Loucy (cell line): ENCODE measurements at regions not wholly inside any gene's neighbourhood (a gene's known extent, or its start where the extent isn't known, plus 50 kb on each side); places are given as distances from the start of the nearest gene placed in this dataset.

Source experiments
- H2AFZ ChIP-seq: fragments of 200-600 bp; sonication (generic); 2 replicates; pipeline ENCODE4 v1.6.0; 2016; ENCODE audit warnings: antibody characterized with exemption, mild to moderate bottlenecking, low read length, moderate library complexity
- H3F3A ChIP-seq: fragments of 200-600 bp; 2 replicates; pipeline ENCODE4 v1.6.0; 2016; ENCODE audit warnings: antibody characterized with exemption, low read depth, mild to moderate bottlenecking
- H3K27me3 ChIP-seq: fragments of 200-600 bp; sonication (generic); 2 replicates; pipeline ENCODE4 v1.6.1; 2014; ENCODE audit warnings: low read length, mild to moderate bottlenecking; ENCODE audit not compliant: insufficient read depth, poor library complexity, severe bottlenecking
- H3K36me3 ChIP-seq: fragments of 200-600 bp; sonication (generic); 2 replicates; pipeline ENCODE4 v1.6.1; 2016; ENCODE audit warnings: low read length; ENCODE audit not compliant: insufficient read depth
- H3K4me1 ChIP-seq: fragments of 200-600 bp; sonication (generic); 2 replicates; pipeline ENCODE4 v1.5.1; 2014; ENCODE audit warnings: low read length, mild to moderate bottlenecking; ENCODE audit not compliant: insufficient read depth, poor library complexity, severe bottlenecking
- H3K4me2 ChIP-seq: fragments of 200-600 bp; sonication (generic); 2 replicates; pipeline ENCODE4 v1.6.0; 2014; ENCODE audit warnings: antibody characterized with exemption, low read length, low read depth, mild to moderate bottlenecking; ENCODE audit not compliant: poor library complexity, severe bottlenecking
- H3K4me3 ChIP-seq: fragments of 200-600 bp; sonication (generic); 2 replicates; pipeline ENCODE4 v1.5.1; 2014; ENCODE audit warnings: low read length, mild to moderate bottlenecking, mixed read lengths; ENCODE audit not compliant: poor library complexity, severe bottlenecking
- H3K79me2 ChIP-seq: fragments of 200-600 bp; sonication (generic); 2 replicates; pipeline ENCODE4 v1.6.1; 2014; ENCODE audit warnings: low read length; ENCODE audit not compliant: insufficient read depth
- H3K9ac ChIP-seq: fragments of 200-600 bp; sonication (generic); 2 replicates; pipeline ENCODE4 v1.6.0; 2014; ENCODE audit warnings: mild to moderate bottlenecking, low read depth, low read length, moderate library complexity; ENCODE audit not compliant: poor library complexity, severe bottlenecking
- H3K9me2 ChIP-seq: fragments of 200-600 bp; sonication (generic); replicated peaks from 2 replicates; pipeline ENCODE4 v1.6.1; 2016; ENCODE audit warnings: low read depth, low read length, mixed read lengths
- H3K9me3 ChIP-seq: fragments of 200-600 bp; sonication (generic); 2 replicates; pipeline ENCODE4 v1.6.1; 2014; ENCODE audit warnings: mild to moderate bottlenecking, antibody characterized with exemption, low read length, low read depth; ENCODE audit not compliant: insufficient read depth
- H4K20me1 ChIP-seq: fragments of 200-600 bp; sonication (generic); 2 replicates; pipeline ENCODE4 v1.6.0; 2014; ENCODE audit warnings: antibody characterized with exemption, low read length, mild to moderate bottlenecking; ENCODE audit not compliant: insufficient read depth, poor library complexity, severe bottlenecking
- EZH2phosphoT487 ChIP-seq: fragments of 200-600 bp; IDR thresholded peaks from 2 replicates; pipeline ENCODE4 v1.6.1; 2018; ENCODE audit warnings: antibody characterized with exemption, mild to moderate bottlenecking, moderate library complexity, borderline replicate concordance
- TF ChIP-seq, protein P1 (sequence below): fragments of 200-600 bp; sonication (generic); conservative IDR thresholded peaks from 2 replicates; pipeline ENCODE4 v1.5.1; 2014; ENCODE audit warnings: mild to moderate bottlenecking, antibody characterized with exemption, low read length

DNA sequence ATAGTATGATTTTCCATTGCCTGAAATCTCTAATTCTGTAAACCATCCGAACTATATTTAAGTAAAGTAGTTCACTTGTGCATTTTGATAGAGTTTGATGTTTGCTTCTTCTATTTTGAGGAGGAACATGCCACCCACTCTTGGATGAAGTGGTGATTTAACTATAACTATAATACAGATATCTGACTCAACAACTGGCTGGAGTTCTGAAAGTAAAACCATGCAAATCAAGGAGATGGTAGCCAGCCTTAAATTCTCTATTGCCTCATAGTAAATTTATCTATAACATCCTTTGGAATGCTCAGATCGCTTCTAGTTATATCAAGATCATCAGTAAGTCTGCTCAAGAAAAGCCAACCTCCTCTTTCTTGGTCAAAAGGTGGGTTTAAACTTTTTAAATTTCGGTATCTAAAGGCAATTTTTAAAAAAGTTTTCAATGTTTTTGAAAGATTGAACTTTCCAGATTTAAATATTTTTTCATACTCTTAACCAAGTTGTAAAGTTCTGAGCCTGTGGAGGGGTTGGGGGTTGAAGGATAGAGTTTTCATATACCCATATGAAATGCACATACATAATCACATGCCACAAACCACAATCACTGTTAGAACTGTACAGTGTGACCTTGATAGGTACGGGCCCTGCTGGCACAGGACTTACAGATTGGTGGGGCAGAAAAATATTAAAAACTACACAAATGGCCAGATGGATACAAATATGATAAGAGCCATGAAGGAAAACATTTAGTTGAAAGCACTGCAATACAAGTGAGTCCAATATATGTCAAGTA is 90.5 kb upstream of the RFC3 start:
- no peaks in the 10 kb centered on the region for H3K9me2 ChIP-seq
- no peak overlapping the region for H3K4me2 ChIP-seq
- H3K79me2 ChIP-seq = no peaks in the 10 kb centered on the region
- no peaks in the 10 kb centered on the region for H3K9me3 ChIP-seq
- no peak overlapping the region for H3K9ac ChIP-seq
- H3F3A ChIP-seq = no peaks in the 10 kb centered on the region
- H3K36me3 ChIP-seq = no peaks in the 10 kb centered on the region
- H4K20me1 ChIP-seq = no peaks in the 10 kb centered on the region
- no peak overlapping the region for H2AFZ ChIP-seq
- TF ChIP-seq, protein P1, sequence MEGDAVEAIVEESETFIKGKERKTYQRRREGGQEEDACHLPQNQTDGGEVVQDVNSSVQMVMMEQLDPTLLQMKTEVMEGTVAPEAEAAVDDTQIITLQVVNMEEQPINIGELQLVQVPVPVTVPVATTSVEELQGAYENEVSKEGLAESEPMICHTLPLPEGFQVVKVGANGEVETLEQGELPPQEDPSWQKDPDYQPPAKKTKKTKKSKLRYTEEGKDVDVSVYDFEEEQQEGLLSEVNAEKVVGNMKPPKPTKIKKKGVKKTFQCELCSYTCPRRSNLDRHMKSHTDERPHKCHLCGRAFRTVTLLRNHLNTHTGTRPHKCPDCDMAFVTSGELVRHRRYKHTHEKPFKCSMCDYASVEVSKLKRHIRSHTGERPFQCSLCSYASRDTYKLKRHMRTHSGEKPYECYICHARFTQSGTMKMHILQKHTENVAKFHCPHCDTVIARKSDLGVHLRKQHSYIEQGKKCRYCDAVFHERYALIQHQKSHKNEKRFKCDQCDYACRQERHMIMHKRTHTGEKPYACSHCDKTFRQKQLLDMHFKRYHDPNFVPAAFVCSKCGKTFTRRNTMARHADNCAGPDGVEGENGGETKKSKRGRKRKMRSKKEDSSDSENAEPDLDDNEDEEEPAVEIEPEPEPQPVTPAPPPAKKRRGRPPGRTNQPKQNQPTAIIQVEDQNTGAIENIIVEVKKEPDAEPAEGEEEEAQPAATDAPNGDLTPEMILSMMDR = no peak
- TF ChIP-seq EZH2phosphoT487 = no peak
- no peaks in the 10 kb centered on the region for H3K27me3 ChIP-seq
- no peak overlapping the region for H3K4me3 ChIP-seq
- peaks cover 6% of the 10 kb centered on the region for H3K4me1 ChIP-seq

DNA sequence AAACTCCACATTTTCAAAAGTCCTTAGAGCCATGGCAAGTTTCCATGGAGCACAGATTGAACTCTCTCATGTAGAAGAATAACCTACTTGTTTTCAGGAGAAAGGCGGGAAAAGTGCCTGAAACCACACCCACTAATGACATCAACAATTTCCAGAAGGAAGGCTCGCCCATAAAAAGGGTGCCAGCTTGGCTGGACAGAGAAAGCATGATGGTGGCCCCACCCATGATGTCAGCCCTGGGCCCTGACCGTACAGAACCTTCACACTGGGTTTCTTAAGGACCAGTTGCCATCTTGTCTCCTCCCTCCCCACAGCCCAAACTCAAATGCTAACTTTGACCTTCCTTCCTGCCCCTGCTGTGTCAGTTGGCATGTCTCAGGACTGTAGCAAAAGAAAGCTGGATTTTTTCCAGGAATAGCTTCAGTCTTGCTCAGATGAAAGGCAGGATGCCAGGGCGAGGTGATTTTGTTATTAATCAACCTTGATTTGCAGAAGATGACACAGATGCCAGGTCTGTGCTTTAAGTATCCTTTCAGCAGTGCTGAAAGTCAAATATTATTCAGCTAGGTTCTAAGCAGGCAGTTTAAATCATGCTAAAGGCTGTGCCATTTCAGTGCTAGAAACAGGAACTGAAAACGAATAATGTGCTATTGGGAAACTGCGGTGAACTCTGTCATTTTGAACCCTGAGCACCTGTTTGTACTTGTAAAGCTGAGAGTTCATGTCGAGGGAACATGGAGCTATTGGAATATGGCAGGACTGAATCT is 89.5 kb upstream of the RFC3 start:
- Histone ChIP-seq H3K79me2 (no peaks in the 10 kb centered on the region), H2AFZ (no peak overlapping the region)

DNA sequence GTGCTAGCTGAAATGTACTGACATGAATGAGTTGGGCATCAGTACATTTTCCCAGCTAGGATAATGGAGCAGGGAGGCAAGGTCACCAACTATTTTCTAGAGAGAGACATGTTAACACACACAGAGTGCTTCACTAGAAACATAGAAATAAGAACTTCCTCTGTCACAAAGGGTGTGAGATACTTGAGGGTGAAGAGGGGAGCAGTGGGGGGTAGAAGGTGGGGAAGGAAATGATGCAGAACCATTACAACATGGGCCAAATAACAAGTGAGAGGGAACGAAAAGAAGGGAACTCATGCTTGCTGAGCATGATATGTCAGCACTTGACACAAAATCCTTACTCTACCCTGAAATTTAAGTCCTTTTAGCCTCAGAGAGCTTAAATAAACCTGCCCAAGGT is 87.8 kb upstream of the RFC3 start:
- no peak overlapping the region for H2AFZ ChIP-seq
- no peaks in the 10 kb centered on the region for H3K9me2 ChIP-seq
- no peaks in the 10 kb centered on the region for H3K36me3 ChIP-seq
- no peak overlapping the region for H3K4me3 ChIP-seq
- H3K27me3 ChIP-seq = no peaks in the 10 kb centered on the region
- TF ChIP-seq, protein P1 = no peak
- TF ChIP-seq EZH2phosphoT487 = no peak
- no peak overlapping the region for H3K9ac ChIP-seq
- H4K20me1 ChIP-seq = no peaks in the 10 kb centered on the region
- no peak overlapping the region for H3K4me2 ChIP-seq
- H3K9me3 ChIP-seq = no peaks in the 10 kb centered on the region
- H3K4me1 ChIP-seq = no peaks in the 10 kb centered on the region
- H3F3A ChIP-seq = no peaks in the 10 kb centered on the region
- H3K79me2 ChIP-seq = no peaks in the 10 kb centered on the region

More for the DNA sequence above, 89.5 kb upstream of the RFC3 start:
- H3K36me3 ChIP-seq = no peaks in the 10 kb centered on the region
- no peak overlapping the region for H3K9ac ChIP-seq
- no peak overlapping the region for H3K4me3 ChIP-seq
- no peak for TF ChIP-seq EZH2phosphoT487
- TF ChIP-seq, protein P1 = no peak
- no peaks in the 10 kb centered on the region for H3K9me3 ChIP-seq
- H3F3A ChIP-seq = no peaks in the 10 kb centered on the region
- H4K20me1 ChIP-seq = no peaks in the 10 kb centered on the region
- H3K9me2 ChIP-seq = no peaks in the 10 kb centered on the region
- H3K4me2 ChIP-seq = no peak overlapping the region
- no peaks in the 10 kb centered on the region for H3K4me1 ChIP-seq
- H3K27me3 ChIP-seq = no peaks in the 10 kb centered on the region
